HUDEP-2 (cell line): ENCODE measurements at regions not wholly inside any gene's neighbourhood (a gene's known extent, or its start where the extent isn't known, plus 50 kb on each side); places are given as distances from the start of the nearest gene placed in this dataset.

Experiments
- DNase-seq, 76 experiments: peaks; one replicate each; lab custom pipeline; 2025; ENCODE audit not compliant: unreplicated experiment in 76 of 76; lab: John Stamatoyannopoulos, UW

DNA sequence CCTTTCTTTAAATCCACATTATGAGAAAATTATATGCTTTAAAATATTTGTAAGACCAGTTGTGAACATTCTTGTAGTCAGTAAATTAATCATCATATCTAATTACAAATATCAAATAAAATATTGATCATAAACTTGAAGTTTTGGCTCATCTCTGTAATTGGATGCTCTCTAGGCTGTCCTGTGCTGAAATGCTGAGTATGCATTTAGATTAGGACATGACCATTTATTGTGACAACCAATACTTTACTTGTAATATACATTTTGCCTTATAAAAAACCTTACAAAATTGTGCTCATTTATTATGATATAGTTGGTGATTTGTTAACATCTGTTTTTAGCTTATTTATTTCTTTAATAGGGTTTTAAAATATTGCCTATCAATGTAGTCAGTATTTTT lies 116.1 kb upstream of the DOCK10 start:
- DNase-seq: no peak

DNA sequence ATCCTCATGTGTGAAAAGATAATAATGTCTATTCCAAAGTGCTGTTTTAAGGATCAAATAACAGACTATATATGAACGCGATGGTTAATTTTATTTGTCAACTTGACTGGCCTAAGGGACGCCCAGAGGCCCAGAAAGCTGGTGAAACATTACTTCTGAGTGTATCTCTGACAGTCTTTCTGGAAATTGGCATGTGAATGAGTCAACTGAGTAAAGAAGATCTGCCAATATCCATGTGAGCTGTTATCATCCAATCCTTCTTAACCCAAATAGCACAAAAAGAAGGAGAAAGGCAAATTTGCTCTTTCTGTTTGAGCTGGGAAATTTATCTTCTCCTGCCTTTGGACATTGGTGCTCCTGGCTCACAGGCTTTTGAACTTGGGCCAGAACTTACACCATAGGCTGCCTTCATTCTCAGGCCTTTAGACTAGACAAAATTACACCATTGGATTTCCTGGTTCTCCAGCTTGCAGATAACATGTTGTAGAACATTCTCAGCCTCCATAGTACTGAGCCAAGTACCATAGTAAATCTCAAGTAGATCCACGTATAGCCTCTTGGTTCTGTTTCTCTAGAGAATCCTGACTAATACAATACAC lies 114.7 kb upstream of the DOCK10 start:
- no peak for DNase-seq

DNA sequence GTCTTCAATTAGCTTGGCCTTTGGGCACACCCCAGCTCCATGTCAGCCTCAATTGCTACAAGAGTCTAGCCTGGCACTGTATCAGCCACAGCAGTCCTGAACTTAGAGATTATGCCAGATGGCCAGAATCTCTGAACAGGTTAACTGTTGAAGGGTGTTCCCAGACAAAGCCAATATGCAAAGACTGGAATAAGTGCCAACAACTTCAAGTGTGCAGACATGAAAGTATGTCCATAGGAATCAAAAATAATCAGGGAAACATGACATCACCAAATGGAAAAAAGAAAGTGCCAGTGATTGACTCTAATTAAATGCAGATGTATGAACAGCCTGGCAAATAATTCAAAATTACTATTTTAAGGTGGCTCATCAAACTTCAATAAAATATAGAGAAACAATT lies 98.5 kb upstream of the DOCK10 start:
- DNase-seq: no peak

DNA sequence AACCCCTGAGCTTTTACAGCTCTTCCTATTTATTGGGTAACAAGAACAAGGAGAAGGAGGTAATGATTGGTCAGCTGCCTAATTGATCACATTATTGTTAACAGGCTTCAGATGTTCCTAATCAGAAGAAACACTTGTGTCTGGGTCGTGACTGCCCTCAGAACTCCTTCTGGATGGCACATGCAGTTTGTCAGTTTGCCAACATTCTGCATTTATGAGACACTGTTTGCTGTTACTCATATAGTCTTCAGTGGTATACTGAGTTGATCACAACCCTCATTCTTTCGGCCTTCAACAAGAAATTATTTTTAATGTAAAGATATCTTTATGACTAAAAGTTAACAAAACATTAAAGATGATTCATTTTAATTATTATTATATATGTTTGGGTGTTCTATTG lies 95.7 kb upstream of the DOCK10 start:
- DNase-seq: no peak

DNA sequence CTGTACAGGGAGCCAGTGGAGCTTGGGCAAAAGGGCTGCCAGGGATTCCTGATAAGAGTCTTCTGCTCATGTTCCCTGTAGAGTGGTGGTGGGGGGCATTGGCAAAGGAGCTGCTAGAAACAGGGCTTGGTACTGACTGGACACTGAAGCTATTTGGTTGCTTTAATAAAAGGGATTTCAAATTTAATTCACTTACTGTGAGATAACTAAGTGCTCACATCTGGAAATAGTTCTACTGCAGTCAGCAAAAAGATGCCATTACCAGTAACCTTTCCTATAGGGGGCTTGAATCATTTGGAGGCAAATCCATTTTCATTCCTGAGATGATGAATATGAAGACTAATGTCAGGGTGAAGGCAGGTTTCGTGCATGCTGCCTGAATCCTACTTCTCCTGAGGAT lies 94.3 kb upstream of the DOCK10 start:
- no peak for DNase-seq

DNA sequence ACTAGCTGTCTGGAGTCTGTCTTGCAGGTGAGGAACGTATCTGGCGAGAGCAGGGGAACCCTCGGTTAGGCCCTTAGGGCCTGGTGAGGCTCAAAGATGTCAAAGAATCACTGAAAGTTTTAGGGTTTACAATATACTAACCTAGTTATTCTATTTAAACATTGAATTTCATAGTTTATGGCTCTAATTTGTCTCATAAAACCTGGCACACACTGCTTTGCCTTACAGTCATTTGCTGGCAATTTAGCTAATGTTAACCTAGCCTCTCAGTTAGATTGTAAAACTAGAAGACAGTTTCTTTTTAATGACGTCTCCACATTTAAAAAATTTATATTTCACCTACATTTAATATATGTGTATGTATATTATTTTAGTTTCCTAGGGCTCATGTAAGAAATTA lies 89.6 kb upstream of the DOCK10 start:
- no peak for DNase-seq

DNA sequence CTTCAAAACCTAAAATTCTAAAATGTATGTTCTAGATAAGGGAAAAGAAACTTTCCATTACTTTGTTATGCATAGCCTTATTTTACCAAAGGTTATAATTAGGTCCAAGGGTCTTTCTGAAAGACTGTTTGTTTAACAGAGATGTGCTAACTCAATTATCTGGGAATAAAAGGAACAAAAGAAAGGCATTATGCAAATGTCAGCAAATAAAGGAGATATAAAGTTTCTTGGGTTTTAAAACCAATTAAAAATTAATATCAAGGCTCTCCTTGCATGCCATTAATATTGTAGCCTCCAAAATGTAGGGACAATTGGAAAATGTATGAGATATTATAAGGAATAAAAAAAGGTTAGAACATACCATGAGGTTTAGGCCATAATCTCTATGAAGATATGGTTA lies 87.8 kb upstream of the DOCK10 start:
- DNase-seq: no peak

DNA sequence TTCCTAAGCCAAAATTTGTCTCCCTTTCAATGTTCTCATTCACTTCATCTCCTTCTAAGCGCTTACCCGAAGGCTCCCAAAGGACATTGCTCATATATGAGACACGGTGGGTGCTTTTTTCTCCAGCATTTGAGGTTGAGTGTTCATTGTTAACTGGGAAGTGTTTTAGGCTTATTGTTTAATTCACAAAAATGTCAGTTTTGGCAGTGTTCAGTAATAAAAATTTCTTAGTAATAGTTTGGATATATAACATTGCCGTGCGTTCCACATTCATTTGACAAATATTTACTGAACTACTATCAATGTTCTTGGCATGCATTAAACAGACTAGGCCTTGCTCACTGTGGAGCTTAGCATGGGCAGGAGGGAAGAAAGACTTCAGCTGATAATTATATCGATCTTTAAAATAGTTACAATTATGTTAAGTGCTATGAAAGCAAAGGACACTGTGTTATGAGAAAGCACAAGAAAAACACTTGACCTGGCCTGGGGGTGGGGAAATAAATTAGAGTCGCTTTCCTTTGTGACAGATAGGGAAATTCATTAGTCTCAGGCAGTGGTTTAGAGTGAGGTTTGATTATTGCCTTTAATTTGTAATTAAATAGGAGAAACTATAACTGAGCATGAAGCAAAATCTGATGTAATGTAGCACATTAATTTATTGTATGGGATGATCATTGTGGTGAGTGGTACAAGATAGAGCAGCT lies 82.2 kb upstream of the DOCK10 start:
- DNase-seq: no peak

DNA sequence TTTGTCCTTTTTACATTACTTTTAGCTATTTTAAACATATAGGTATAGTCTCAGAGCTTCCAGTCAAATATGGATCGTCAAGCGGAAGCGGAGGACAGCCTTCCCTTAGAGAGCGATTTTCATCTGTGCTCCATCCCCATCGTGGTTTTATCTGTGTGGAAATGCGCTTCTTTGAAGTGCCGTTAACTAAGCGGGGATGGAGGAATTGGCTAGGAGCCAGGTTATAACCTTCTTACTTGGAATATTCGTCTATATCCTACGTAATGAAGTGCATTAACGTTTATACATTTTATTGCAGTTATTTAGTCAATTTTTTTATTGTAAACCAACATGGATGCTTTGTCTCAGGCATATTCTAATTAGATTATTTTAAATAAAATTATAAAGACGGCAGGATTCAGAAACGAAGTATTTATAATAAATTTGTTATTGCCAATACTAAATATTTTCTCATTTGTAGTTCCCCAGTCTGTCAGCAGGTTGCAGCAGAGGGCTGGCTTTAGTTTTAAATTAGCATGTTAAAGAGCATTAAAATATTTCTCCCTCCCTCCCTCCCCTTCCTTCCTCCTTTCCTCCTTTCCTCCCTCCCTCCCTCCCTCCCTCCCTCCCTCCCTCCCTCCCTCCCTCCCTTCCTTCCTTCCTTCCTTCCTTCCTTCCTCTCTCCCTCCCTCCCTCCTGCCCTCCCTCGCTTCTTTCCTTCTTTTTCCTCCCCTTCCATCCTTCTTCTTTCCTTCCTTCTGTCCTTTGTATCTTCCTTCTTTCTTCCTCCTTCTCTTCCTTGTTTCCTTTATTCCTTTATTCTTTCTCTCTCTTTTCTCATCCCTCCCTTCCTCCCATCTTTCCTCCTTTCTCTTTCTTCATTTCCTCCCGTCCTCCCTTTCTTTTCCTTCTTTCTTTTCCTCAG lies 80.6 kb upstream of the DOCK10 start:
- DNase-seq: peak in 1 of 76 experiments; percentile 1

DNA sequence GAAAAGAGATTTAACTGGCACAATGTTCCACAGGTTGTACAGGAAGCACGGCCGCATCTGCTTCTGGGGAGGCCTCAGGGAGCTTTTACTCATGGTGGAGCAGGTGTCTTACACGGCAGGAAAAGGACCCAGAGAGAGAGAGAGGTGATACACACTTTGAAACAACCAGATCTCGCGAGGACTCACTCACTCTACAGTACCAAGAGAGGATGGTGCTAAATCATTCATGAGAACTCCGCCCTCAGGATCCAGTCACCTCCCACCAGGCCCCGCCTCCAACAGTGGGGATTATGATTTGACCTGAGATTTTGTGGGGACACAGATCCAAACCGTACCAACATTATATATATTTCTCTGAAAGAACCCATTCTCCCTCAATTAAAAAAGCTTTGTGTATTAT lies 79.7 kb upstream of the DOCK10 start:
- no peak for DNase-seq

DNA sequence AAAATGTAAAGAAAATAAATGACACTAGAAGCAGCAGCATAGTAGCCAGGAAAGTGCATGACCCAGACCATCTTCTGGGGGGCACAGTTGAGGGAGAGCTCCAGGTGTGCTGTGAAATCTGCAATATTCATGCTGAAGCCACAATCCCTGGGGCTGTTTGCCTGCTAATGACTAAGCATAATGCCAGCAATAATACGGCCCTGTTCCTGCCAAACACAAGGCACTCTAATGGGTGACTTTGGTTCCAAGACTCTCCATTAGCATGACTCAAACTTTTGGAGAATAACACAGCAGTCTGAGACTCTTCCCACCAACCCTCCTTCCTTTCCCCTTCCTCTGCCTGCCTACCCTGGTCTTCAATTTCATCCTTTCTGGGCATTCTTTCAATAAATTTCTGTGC lies 77.9 kb upstream of the DOCK10 start:
- DNase-seq: no peak

DNA sequence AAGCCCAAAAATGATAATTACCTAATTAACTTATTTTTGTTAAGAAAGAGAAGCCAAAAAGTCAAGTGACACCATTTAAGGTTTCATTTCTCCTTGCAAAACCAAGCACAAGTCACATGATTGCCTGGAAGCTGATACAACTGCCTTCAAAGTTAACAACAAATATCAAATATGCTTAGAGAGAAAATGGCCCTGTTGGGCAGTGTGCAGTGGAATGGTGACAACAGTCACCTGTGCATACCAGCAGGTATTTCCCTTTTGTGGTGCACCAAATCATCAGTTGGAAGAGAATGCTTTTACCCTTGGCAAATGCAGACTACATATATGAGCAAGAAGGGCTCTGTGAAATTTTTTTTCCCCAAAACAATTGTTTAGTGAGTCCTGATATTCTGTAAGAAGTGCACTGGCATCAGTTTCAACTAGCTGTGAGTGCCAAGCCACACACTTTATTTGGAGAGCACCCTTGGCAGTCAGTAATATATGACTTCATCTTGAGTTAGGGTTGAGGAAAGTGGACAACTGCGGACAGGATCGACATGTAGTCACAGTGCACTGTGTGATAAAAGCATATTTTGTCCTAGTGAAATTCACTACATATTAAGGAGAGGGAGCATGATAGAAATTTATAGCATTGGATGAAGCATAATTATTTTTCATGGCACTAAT lies 74.9 kb upstream of the DOCK10 start:
- no peak for DNase-seq

DNA sequence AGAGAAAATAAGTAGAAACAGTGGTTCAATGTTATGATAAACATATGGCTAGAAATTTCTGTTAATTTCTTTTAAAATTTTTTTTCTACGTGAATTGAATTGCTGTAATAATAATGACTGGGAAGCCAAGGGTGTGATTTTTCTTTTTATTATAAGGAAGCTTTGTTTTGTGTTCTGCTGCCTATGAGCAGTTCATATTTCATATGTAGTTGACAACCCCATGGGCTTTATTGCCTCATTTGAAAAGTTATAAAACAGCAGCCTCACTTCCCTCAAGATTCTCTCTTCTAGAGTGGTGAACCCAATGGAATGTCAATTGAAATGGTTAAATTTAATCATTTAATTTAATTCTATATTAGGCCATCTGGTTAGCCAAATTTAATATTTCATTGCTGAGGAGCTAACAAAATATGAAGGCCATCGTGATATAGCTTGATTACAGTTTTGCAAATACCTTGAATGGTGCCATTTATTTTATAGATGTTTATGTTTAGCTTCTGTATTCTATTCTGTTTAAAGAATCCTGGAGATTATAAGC lies 72.6 kb upstream of the DOCK10 start:
- no peak for DNase-seq

DNA sequence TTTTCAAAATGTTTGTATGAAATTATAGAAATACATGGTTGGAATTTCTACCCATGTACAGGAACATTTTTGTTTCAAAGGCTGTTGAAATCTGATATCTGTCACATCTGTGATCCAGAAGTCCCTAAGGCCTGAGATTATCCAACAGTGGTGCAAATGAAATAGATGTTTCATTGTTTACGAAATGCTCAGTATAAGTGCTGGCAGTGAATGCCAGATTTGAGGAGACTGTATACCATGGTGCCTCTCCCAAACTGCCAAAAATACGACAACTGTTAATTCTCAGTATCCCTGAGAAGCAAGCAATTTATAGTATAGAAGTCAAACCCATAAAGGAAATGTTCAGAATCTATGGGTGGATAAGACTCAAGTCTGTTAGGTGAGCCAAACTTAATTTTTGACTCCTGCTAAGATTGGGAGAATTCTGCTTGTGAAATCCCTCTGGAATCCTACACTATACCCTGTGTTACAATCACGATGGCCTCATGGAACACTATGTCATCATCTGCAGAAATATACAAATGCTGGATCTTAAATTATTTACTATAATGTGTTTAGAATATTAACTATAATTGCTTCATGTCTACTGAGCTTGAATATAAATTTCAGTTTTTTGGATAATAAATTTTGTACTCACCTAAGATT lies 71.2 kb upstream of the DOCK10 start:
- no peak for DNase-seq

DNA sequence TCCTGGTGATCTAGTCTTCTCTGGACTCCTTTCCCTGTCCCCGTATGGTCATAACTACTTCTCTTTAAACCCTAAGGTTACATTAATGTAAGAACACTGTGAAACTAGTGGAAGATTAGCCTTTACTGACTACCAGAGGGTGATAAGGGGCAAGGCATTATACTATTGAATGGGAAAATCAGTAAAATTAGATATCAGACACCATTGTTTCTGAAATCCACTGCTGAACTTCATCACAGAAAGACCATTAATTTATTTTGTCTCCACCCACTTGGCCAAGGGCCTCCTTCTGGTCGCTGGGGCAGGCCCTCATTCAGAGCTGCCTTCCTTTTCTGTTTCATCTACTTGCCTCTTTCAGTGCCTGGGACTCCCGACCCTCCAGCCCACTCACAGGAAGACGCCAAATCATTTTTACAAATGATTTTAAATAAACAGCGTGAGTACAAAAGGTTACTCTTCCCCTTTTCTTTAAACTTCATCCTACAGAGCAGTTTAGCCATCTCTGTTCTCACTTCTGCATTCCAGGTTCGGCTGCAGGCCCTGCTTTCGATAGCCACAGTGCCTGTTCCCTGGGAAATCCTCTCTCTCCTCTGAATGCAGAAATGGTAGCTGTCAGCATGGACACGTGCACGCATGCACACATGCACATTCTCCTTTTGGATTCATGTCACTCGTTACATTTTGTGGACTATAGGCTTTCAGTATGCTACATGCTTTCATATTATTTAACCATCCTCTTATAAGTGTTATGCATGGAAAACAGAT lies 70.3 kb upstream of the DOCK10 start:
- DNase-seq: no peak

DNA sequence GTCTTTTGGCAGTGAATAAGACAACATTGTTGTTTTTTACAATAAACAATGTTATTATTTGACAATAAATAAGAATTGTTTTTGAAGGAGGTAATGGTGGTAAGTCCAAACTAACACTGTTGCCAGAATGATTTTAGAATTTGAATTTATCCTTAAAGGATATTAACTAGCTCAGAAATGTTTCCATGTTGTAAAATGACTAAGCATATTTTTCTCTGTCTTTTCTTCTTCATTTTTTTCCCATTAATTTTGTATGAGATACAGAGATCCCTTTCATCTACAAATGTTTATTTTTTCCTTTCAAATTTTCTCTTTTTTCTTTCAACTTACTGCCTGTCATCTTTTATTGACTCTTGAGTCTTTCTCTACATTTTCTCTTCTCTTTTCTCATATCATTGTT lies 66.5 kb upstream of the DOCK10 start:
- no peak for DNase-seq

DNA sequence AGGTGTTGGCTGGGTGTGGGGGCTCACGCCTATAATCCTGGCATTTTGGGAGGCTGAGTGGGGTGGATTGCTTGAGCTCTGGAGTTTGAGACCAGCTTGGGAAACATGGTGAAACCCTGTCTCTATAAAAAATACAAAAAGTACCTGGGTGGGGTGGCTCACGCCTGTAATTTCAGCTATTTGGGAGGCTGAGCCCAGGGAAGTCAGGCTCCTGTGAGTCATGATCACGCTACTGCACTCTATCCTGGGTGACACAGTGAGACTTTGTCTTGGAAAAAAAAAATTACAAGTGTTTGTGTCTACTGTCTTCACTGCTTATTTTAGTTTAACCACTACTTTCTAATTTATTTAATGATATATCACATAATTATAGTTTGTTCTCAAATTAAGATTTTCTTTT lies 62.7 kb upstream of the DOCK10 start:
- no peak for DNase-seq

DNA sequence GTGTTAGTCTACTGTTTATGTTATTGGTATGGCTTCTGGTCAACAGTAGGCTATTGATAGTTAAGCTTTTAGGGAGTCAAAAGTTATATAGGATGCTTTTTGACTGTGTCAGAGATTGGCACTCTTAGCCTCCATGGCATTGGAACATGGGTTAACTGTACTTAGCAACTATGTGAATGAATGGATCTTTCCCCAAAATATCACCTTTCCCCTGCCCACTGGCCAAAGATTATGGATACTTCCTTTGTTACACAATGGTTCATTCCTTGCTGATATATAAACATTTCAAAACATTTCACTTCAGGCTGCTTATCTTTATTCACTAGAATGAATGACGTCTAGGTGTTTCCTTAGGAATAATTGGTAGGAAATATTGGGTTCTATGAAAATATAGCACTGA lies 62.1 kb upstream of the DOCK10 start:
- no peak for DNase-seq

DNA sequence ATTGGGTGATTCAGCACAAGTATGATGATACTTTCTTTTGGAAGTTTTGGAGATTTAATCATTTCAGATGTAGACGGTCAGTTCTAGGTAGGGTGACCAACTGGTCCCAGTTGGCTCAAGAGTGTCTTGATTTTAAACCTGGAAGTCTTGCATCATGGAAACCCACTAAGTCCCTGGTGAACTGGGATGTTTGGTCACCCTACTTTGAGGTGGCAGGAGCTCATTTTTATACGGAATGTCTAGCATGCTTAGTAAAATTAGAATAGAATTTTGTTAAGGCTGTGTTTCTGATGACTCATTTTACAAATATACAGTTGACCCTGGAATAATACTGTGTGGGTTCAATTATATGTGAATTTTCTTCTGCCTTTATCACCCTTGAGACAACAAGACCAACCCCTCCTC lies 61.5 kb upstream of the DOCK10 start:
- no peak for DNase-seq

DNA sequence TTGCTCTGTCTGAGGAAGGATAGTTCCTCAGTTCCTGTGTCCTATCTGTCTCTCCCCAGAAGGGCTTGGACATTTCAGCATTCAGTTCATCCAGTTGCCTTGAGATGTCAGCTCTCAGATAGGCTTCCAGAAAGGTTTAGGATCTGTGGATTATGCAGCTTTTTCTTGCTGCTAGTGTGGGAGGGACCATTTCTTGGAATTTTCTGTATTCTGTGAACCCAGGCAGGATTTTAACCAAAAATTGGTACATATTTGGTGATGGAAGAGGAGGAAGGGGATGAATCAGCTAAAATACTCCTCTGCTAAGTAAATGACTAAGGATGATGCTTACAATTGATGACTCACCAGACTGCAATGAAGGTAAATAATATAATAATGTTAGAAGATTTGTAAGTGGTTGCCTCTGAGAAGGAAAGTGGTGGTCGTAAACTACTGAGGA lies 58.6 kb upstream of the DOCK10 start:
- no peak for DNase-seq
